ENCODE measurements at regions not wholly inside any gene's neighbourhood (a gene's known extent, or its start where the extent isn't known, plus 50 kb on each side); places are given as distances from the start of the nearest gene placed in this dataset.

- Histone ChIP-seq H3K4me2 (ENCODE audit: low read length) (peak overlapping the region; percentile 84), H4K20me1 (ENCODE audit: insufficient read depth) (no peaks in the 10 kb centered on the region), H3K79me2 (ENCODE audit: insufficient read depth, low read length) (no peaks in the 10 kb centered on the region), H3K27me3 (ENCODE audit: insufficient read depth, low read length) (no peaks in the 10 kb centered on the region; the same call in 1 of the 2 replicates), H3K9me3 (ENCODE audit: control insufficient read depth in 1 of 2, insufficient read depth in 1 of 2, low read depth in 1 of 2, low read length in 2 of 2) (peaks cover 0 to 7% of the 10 kb centered on the region in 2 experiments; a peak in 1 of 4 replicates), H3K9ac (ENCODE audit: low read length) (peak overlapping the region; percentile 29; the same call in 1 of the 2 replicates), H2AFZ (ENCODE audit: low read depth, low read length, poor library complexity, severe bottlenecking) (peak overlapping the region; percentile 97), H3K4me1 (ENCODE audit: control insufficient read depth in 1 of 2, insufficient read depth in 2 of 2, low read length in 2 of 2) (peaks cover 4 to 12% of the 10 kb centered on the region in 2 experiments; a peak in 3 of 4 replicates), H3K27ac (ENCODE audit: low read depth, low read length) (no peak overlapping the region), H3K9me2 (ENCODE audit: insufficient read depth) (no peaks in the 10 kb centered on the region), H3K4me3 (replicated peaks in 1 of 2; ENCODE audit: low read depth in 1 of 2, low read length in 2 of 2) (peak overlapping the region; percentile 45 to 60), H3K36me3 (ENCODE audit: control insufficient read depth in 1 of 2, insufficient read depth in 2 of 2, low read length in 2 of 2) (no peaks in the 10 kb centered on the region)
- DNase-seq (ENCODE audit: low read depth, low spot score) (peak; percentile 88), ATAC-seq (peak; percentile 97)
- TSS peak; percentile 96 for BruUV-seq (replicated peaks)
- ChIA-PET RAD21 (ENCODE audit: low non-redundant PET in 1 of 2, low total read pairs in 2 of 2, uncharacterized antibody in 2 of 2, unreplicated experiment in 2 of 2) (interaction anchor here in 1 of 2 experiments (0.6 kb wide), 1 partner anchor 116 kb away, joined by 4 read pairs; no protein-coding TSS in a partner anchor), POLR2A (interaction anchor here (1.0 kb wide), 1 partner anchor 9 kb away, joined by 3 read pairs; no protein-coding TSS in a partner anchor), CTCF (interaction anchor here (0.6 to 2.1 kb wide), 10 partner anchors 9 to 229 kb away, joined by 3 to 7 read pairs (median 4); no protein-coding TSS in a partner anchor)
- intact Hi-C loops (cut with micrococcal nuclease): loop anchor here (1.0 kb wide), 1 partner anchor 203 kb away; the partner anchor contains the start of gene KIF26A
- TF ChIP-seq SIN3A (IDR thresholded peaks at IDR 0.05; ENCODE audit: low read depth) (no peak), TCF7L2 (IDR thresholded peaks at IDR 0.05; ENCODE audit: borderline replicate concordance, extremely low read depth, insufficient read depth, insufficient read length) (no peak), POLR2AphosphoS5 (IDR thresholded peaks at IDR 0.05; ENCODE audit: low read depth, low read length) (peak; percentile 60), CEBPB (IDR thresholded peaks at IDR 0.05; ENCODE audit: low read depth) (no peak), SRF (IDR thresholded peaks at IDR 0.05; ENCODE audit: low read depth) (no peak), YY1 (IDR thresholded peaks at IDR 0.05; ENCODE audit: extremely low read depth, insufficient replicate concordance, low read depth, low read length) (peak; percentile 7), EZH2 (IDR thresholded peaks at IDR 0.05) (no peak), JUND (IDR thresholded peaks at IDR 0.05) (no peak), EGR1 (IDR thresholded peaks at IDR 0.05; ENCODE audit: low read depth) (no peak), MAX (IDR thresholded peaks at IDR 0.05) (peak; percentile 43; the same call in 1 of the 2 replicates), CBX3 (IDR thresholded peaks at IDR 0.05; ENCODE audit: low read depth) (no peak; the same call in 1 of the 2 replicates), ELF1 (IDR thresholded peaks at IDR 0.05; ENCODE audit: borderline replicate concordance, low read depth) (no peak), RAD21 (IDR thresholded peaks at IDR 0.05; ENCODE audit: low read depth) (peak; percentile 48), FOSL1 (IDR thresholded peaks at IDR 0.05; ENCODE audit: low read depth) (no peak), ATF3 (IDR thresholded peaks at IDR 0.05) (no peak), ZNF274 (IDR thresholded peaks at IDR 0.05; ENCODE audit: low read depth, low read length) (no peak), ZBTB33 (IDR thresholded peaks at IDR 0.05; ENCODE audit: extremely low read depth, insufficient replicate concordance, low read length) (no peak), CTCF (IDR thresholded peaks at IDR 0.05 in 2 of 3, conservative IDR thresholded peaks at IDR 0.05 in 1 of 3; ENCODE audit: borderline replicate concordance in 1 of 3, insufficient read depth in 1 of 3, low read depth in 2 of 3, low read length in 2 of 3) (peak; percentile 71 to 92 (median 84))
Observed at GRCh38 chr14:104341532-104342434, 203.4 kb downstream of the KIF26A start.
